ENCODE measurements at regions not wholly inside any gene's neighbourhood (a gene's known extent, or its start where the extent isn't known, plus 50 kb on each side); places are given as distances from the start of the nearest gene placed in this dataset.

DNA sequence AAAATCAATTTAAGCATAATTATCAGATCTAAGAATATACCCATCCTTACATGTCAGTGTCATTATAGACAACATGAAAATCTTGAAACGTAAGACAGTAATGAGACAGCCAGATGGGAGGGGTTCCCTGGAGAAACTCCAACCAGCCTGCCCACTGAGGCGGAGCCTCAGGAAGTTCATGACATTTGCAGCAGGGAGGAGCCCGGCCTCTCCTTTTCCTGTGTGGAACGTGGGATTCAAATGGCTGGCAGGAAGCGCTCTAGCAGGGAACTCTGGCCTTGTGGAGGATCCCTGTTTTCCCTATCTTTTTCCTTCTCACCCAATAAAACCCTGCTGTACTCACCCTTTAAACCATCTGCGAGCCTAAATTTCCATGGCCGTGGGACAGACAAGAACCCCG, 176.6 kb upstream of the KCNN2 start:
- TF ChIP-seq CTCF (IDR thresholded peaks at IDR 0.05) (no peak), ZFX (IDR thresholded peaks at IDR 0.05; ENCODE audit: borderline replicate concordance) (no peak)
